ENCODE measurements at regions not wholly inside any gene's neighbourhood (a gene's known extent, or its start where the extent isn't known, plus 50 kb on each side); places are given as distances from the start of the nearest gene placed in this dataset.

DNA sequence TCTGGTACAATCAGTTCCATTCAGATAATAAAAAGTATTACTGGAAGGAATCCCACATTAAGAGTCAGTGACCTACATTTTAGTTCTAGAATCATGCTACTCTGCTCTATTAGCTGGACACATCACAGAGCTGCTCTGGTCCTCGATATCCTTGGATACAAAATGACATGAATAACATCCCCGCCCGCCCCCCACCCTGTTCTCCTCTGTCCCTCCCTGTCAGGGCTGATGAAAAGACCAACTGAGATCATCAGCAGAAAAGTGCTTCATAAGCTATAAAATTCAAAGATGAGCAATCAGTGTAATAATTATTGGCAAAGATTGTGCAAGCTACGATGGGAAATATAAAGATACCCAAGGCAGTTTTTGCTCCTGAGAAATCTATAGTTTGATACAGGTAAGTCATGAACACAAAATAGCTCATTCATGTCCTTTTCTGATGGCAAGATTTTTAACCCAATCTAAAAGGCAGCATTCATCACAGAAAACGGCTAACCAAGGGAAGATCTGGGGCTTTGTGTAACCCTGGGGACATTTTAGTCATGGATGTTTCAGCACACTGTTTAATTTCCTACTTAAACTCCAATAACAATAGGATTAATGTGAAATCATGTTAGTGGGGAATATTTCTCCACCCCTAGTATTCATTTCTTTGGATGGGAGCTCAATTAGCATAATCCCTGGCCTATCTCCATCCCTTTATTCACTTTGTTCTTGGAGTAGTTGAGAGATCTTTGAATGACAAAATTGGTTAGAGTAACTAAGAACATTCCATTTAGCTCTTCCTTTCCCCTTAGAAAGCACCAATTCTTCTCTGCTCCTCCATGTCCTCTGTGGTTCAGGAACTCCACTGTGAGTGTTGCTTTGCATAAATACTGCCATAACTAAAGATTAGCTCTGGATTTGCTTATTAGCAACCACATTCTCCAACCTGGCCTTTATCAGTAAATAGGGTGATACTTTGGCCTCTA is 459.4 kb upstream of the GRIA1 start:
- RAD21 ChIA-PET (ENCODE audit: unreplicated experiment): no interaction called here
- TF ChIP-seq EED (IDR thresholded peaks at IDR 0.05; ENCODE audit: low read depth) (no peak), MEF2B (IDR thresholded peaks at IDR 0.05; ENCODE audit: partially characterized antibody, poor library complexity, severe bottlenecking) (no peak), TCF12 (IDR thresholded peaks at IDR 0.05; ENCODE audit: low read depth, low read length) (no peak), SREBF1 (IDR thresholded peaks at IDR 0.05; ENCODE audit: low read length) (no peak), PAX8 (IDR thresholded peaks at IDR 0.05) (no peak), KAT2A (conservative IDR thresholded peaks at IDR 0.05; ENCODE audit: control insufficient read depth, low read depth, low read length) (no peak), RUNX3 (IDR thresholded peaks at IDR 0.05; ENCODE audit: low read length) (no peak), CHD4 (IDR thresholded peaks at IDR 0.05) (no peak), MTA3 (IDR thresholded peaks at IDR 0.05; ENCODE audit: borderline replicate concordance, low read length) (no peak), CEBPB (IDR thresholded peaks at IDR 0.05; ENCODE audit: borderline replicate concordance in 1 of 2, low read depth in 2 of 2, low read length in 2 of 2) (no peak), HDAC6 (IDR thresholded peaks at IDR 0.05; ENCODE audit: unreplicated experiment) (no peak), SMC3 (IDR thresholded peaks at IDR 0.05; ENCODE audit: borderline replicate concordance, low read length) (no peak)
- TF ChIP-seq, protein P1, sequence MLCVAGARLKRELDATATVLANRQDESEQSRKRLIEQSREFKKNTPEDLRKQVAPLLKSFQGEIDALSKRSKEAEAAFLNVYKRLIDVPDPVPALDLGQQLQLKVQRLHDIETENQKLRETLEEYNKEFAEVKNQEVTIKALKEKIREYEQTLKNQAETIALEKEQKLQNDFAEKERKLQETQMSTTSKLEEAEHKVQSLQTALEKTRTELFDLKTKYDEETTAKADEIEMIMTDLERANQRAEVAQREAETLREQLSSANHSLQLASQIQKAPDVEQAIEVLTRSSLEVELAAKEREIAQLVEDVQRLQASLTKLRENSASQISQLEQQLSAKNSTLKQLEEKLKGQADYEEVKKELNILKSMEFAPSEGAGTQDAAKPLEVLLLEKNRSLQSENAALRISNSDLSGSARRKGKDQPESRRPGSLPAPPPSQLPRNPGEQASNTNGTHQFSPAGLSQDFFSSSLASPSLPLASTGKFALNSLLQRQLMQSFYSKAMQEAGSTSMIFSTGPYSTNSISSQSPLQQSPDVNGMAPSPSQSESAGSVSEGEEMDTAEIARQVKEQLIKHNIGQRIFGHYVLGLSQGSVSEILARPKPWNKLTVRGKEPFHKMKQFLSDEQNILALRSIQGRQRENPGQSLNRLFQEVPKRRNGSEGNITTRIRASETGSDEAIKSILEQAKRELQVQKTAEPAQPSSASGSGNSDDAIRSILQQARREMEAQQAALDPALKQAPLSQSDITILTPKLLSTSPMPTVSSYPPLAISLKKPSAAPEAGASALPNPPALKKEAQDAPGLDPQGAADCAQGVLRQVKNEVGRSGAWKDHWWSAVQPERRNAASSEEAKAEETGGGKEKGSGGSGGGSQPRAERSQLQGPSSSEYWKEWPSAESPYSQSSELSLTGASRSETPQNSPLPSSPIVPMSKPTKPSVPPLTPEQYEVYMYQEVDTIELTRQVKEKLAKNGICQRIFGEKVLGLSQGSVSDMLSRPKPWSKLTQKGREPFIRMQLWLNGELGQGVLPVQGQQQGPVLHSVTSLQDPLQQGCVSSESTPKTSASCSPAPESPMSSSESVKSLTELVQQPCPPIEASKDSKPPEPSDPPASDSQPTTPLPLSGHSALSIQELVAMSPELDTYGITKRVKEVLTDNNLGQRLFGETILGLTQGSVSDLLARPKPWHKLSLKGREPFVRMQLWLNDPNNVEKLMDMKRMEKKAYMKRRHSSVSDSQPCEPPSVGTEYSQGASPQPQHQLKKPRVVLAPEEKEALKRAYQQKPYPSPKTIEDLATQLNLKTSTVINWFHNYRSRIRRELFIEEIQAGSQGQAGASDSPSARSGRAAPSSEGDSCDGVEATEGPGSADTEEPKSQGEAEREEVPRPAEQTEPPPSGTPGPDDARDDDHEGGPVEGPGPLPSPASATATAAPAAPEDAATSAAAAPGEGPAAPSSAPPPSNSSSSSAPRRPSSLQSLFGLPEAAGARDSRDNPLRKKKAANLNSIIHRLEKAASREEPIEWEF (IDR thresholded peaks at IDR 0.05; ENCODE audit: insufficient replicate concordance, low read depth, low read length): no peak
- TF ChIP-seq, protein P2, sequence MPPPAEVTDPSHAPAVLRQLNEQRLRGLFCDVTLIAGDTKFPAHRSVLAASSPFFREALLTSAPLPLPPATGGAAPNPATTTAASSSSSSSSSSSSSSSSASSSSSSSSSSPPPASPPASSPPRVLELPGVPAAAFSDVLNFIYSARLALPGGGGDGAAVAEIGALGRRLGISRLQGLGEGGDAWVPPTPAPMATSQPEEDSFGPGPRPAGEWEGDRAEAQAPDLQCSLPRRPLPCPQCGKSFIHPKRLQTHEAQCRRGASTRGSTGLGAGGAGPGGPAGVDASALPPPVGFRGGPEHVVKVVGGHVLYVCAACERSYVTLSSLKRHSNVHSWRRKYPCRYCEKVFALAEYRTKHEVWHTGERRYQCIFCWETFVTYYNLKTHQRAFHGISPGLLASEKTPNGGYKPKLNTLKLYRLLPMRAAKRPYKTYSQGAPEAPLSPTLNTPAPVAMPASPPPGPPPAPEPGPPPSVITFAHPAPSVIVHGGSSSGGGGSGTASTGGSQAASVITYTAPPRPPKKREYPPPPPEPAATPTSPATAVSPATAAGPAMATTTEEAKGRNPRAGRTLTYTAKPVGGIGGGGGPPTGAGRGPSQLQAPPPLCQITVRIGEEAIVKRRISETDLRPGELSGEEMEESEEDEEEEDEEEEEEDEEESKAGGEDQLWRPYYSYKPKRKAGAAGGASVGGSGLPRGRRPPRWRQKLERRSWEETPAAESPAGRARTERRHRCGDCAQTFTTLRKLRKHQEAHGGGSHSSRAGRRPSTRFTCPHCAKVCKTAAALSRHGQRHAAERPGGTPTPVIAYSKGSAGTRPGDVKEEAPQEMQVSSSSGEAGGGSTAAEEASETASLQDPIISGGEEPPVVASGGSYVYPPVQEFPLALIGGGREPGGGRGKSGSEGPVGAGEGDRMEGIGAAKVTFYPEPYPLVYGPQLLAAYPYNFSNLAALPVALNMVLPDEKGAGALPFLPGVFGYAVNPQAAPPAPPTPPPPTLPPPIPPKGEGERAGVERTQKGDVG (CRISPR knock-in tag; IDR thresholded peaks at IDR 0.05): no peak

More for the DNA sequence above, 459.4 kb upstream of the GRIA1 start:
- Histone ChIP-seq H3K4me1 (ENCODE audit: control insufficient read depth, insufficient read depth, low read length) (no peaks in the 10 kb centered on the region), H3K36me3 (ENCODE audit: control insufficient read depth in 2 of 2, insufficient read depth in 2 of 2, low read length in 1 of 2) (no peaks in the 10 kb centered on the region), H3K9ac (ENCODE audit: control insufficient read depth, insufficient read depth, low read length) (no peak overlapping the region), H3K4me2 (ENCODE audit: control insufficient read depth, insufficient read depth) (no peak overlapping the region), H3K4me3 (no peak overlapping the region), H2AFZ (ENCODE audit: control insufficient read depth, low read depth, low read length) (no peak overlapping the region), H3K27me3 (replicated peaks in 1 of 2; ENCODE audit: control insufficient read depth in 2 of 2, insufficient read depth in 2 of 2, low read length in 1 of 2) (no peaks in the 10 kb centered on the region), H3K27ac (ENCODE audit: control insufficient read depth, insufficient read depth) (no peak overlapping the region), H3K79me2 (ENCODE audit: control insufficient read depth, insufficient read depth, low read length) (no peaks in the 10 kb centered on the region), H4K20me1 (ENCODE audit: control insufficient read depth, insufficient read depth) (no peaks in the 10 kb centered on the region), H3K9me3 (replicated peaks; ENCODE audit: control insufficient read depth, insufficient read depth, low read length) (no peaks in the 10 kb centered on the region)
- intact Hi-C loops (cut with micrococcal nuclease; ENCODE audit: unreplicated experiment) (no loop called here), in situ Hi-C loops (cut with MboI) (no loop called here)
- CTCF ChIA-PET: interaction anchor here (0.8 kb wide), 1 partner anchor 16 kb away, joined by 3 read pairs; no protein-coding TSS in a partner anchor
- ATAC-seq: no peak
- no peak for FAIRE-seq
- WGBS (ENCODE audit: insufficient coverage, insufficient replicate concordance, low lambda C conversion rate, missing lambda C conversion rate): 8% methylated on average over 5 of the region's 5 CpGs
- DNase-seq (ENCODE audit: low read depth, low spot score): no peak
- no TSS peak for BruUV-seq (replicated peaks)
- SMC1A ChIA-PET (ENCODE audit: uncharacterized antibody, unreplicated experiment): no interaction called here
- POLR2A ChIA-PET: no interaction called here
